Astrocyte of the cerebellum (primary cell): ENCODE measurements at regions not wholly inside any gene's neighbourhood (a gene's known extent, or its start where the extent isn't known, plus 50 kb on each side); places are given as distances from the start of the nearest gene placed in this dataset.

Source experiments
- DNase-seq: peaks from one replicate; pipeline ENCODE4 v3.0.0-alpha.2; 2011; ENCODE audit warnings: low read depth
- H3K4me3 ChIP-seq: 2 replicates; pipeline ENCODE4 v1.5.1; 2011; ENCODE audit warnings: mild to moderate bottlenecking, low read depth, low read length, moderate library complexity
- CTCF ChIP-seq: IDR thresholded peaks from 2 replicates; pipeline ENCODE4 v1.5.1; 2012; ENCODE audit warnings: low read length, low read depth, moderate library complexity, mild to moderate bottlenecking; ENCODE audit errors: missing control alignments
- in situ Hi-C: cut with HindIII; loops from 2 replicates; pipeline ENCODE4 v1.10.0; 2017; ENCODE audit warnings: low sequenced_read_pairs

GRCh38 chr7:41582116-41582515, 120.8 kb downstream of the INHBA start:
- no peak for DNase-seq
- in situ Hi-C loops, result no loop called here
- H3K4me3 ChIP-seq, result no peak overlapping the region
- no peak for TF ChIP-seq CTCF

GRCh38 chr7:41581041-41581440, 121.8 kb downstream of the INHBA start:
- H3K4me3 ChIP-seq, result no peak overlapping the region
- no peak for DNase-seq
- in situ Hi-C loops, result no loop called here
- no peak for TF ChIP-seq CTCF

GRCh38 chr7:41579961-41580935, 122.6 kb downstream of the INHBA start:
- peak; percentile 83 for DNase-seq
- in situ Hi-C loops, result no loop called here
- no peak overlapping the region for H3K4me3 ChIP-seq
- no peak for TF ChIP-seq CTCF

GRCh38 chr7:41578700-41579099, 124.2 kb downstream of the INHBA start:
- no peak overlapping the region for H3K4me3 ChIP-seq
- no peak for DNase-seq
- in situ Hi-C loops, result no loop called here
- TF ChIP-seq CTCF, result no peak

- in situ Hi-C loops, result no loop called here
- no peak for DNase-seq
- no peak overlapping the region for H3K4me3 ChIP-seq
- no peak for TF ChIP-seq CTCF
These were observed 126.7 kb downstream of the INHBA start for GRCh38 chr7:41576166-41576565.

- in situ Hi-C loops, result no loop called here
- no peak overlapping the region for H3K4me3 ChIP-seq
- TF ChIP-seq CTCF, result no peak
- DNase-seq, result no peak
These were observed 128.5 kb downstream of the INHBA start for GRCh38 chr7:41574377-41574776.
